GM12878 (cell line): ENCODE measurements at regions not wholly inside any gene's neighbourhood (a gene's known extent, or its start where the extent isn't known, plus 50 kb on each side); places are given as distances from the start of the nearest gene placed in this dataset.

Experiments
- ATAC-seq: fragments of 200-7000 bp; cut with Tn5 transposase; 3 replicates; pipeline ENCODE4 v1.9.1; 2020; ENCODE audit warnings: mild to moderate bottlenecking, moderate library complexity
- BruUV-seq: library from RNA; stranded (reverse); fragments of 400-500 nt; replicated peaks from 2 replicates; lab custom pipeline; 2021; lab: Mats Ljungman, UMichigan
- CTCF ChIA-PET: fragments of 300-600 bp; sonication (Branson Sonifier 250); formaldehyde crosslinking; extraction: SDS; loops from one replicate; lab custom pipeline; 2021; ENCODE audit warnings: inconsistent platforms; lab: Yijun Ruan, JAX
- POLR2A ChIA-PET: fragments of 350-600 bp; formaldehyde crosslinking; extraction: SDS; loops from one replicate; lab custom pipeline; 2021; ENCODE audit warnings: inconsistent platforms; lab: Charles Lee
- RAD21 ChIA-PET: fragments of 300-600 bp; sonication (Branson Sonifier 250); formaldehyde crosslinking; loops from one replicate; lab custom pipeline; 2023; ENCODE audit warnings: antibody characterized with exemption; ENCODE audit not compliant: unreplicated experiment; lab: Charles Lee
- SMC1A ChIA-PET: fragments of 300-600 bp; sonication (Branson Sonifier 250); formaldehyde crosslinking; loops from one replicate; lab custom pipeline; 2023; ENCODE audit not compliant: unreplicated experiment, uncharacterized antibody; lab: Charles Lee
- DNase-seq: peaks from one replicate; pipeline ENCODE4 v3.0.0-alpha.2; 2011; ENCODE audit warnings: low read depth, low spot score
- FAIRE-seq: peaks from 3 replicates; lab custom pipeline; 2011; peaks lifted over from hg19 to GRCh38; lab: Jason Lieb, UNC
- H2AFZ ChIP-seq: 2 replicates; pipeline ENCODE4 v1.6.0; 2011; ENCODE audit warnings: low read depth, low read length, control low read depth; ENCODE audit not compliant: control insufficient read depth
- H3K27ac ChIP-seq: 2 replicates; pipeline ENCODE4 v1.5.1; 2011; ENCODE audit warnings: control low read depth; ENCODE audit not compliant: control insufficient read depth, insufficient read depth
- H3K27me3 ChIP-seq, 2 experiments: replicated peaks in 1 of 2; 2 replicates each; pipeline versions ENCODE4 v1.6.0 to v1.6.1; 2011; ENCODE audit warnings: low read length in 1 of 2; ENCODE audit not compliant: control insufficient read depth in 2 of 2, insufficient read depth in 2 of 2
- H3K36me3 ChIP-seq, 2 experiments: 2 replicates each; pipeline ENCODE4 v1.5.1; 2011; ENCODE audit warnings: low read length in 1 of 2; ENCODE audit not compliant: control insufficient read depth in 2 of 2, insufficient read depth in 2 of 2
- H3K4me1 ChIP-seq: 2 replicates; pipeline ENCODE4 v1.6.1; 2011; ENCODE audit warnings: mild to moderate bottlenecking, low read length, moderate library complexity, mixed read lengths; ENCODE audit not compliant: control insufficient read depth, insufficient read depth
- H3K4me2 ChIP-seq: 2 replicates; pipeline ENCODE4 v1.6.0; 2011; ENCODE audit warnings: control low read depth; ENCODE audit not compliant: control insufficient read depth, insufficient read depth
- H3K4me3 ChIP-seq: fragments of 200-600 bp; sonication (generic); 2 replicates; pipeline ENCODE4 v1.5.1; 2016
- H3K79me2 ChIP-seq: 2 replicates; pipeline ENCODE4 v1.6.0; 2011; ENCODE audit warnings: low read length; ENCODE audit not compliant: control insufficient read depth, insufficient read depth
- H3K9ac ChIP-seq: 2 replicates; pipeline ENCODE4 v1.8.0; 2011; ENCODE audit warnings: low read length, control low read depth, mixed read lengths; ENCODE audit not compliant: control insufficient read depth, insufficient read depth
- H3K9me3 ChIP-seq: replicated peaks from 3 replicates; pipeline ENCODE4 v1.5.1; 2011; ENCODE audit warnings: mild to moderate bottlenecking, low read length; ENCODE audit not compliant: control insufficient read depth, insufficient read depth
- H4K20me1 ChIP-seq: 2 replicates; pipeline ENCODE4 v1.6.0; 2011; ENCODE audit not compliant: control insufficient read depth, insufficient read depth
- BACH1 ChIP-seq: fragments of 450-650 bp; IDR thresholded peaks from 2 replicates; pipeline ENCODE4 v1.6.1; 2017; ENCODE audit warnings: mild to moderate bottlenecking, borderline replicate concordance
- EED ChIP-seq: sonication (generic); IDR thresholded peaks from 2 replicates; pipeline ENCODE4 v1.6.1; 2016; ENCODE audit warnings: antibody characterized with exemption, low read depth
- HDAC2 ChIP-seq: fragments of 200-600 bp; sonication (generic); IDR thresholded peaks from 2 replicates; pipeline ENCODE4 v1.6.1; 2017
- PML ChIP-seq: IDR thresholded peaks from 2 replicates; pipeline ENCODE4 v1.6.1; 2012; ENCODE audit warnings: low read length, inconsistent platforms
- YBX1 ChIP-seq: fragments of 450-650 bp; IDR thresholded peaks from 2 replicates; pipeline ENCODE4 v1.6.1; 2016; ENCODE audit warnings: antibody characterized with exemption
- in situ Hi-C: fragments of 300-500 bp; cut with MboI; formaldehyde crosslinking; loops from 9 replicates; pipeline ENCODE4 v1.14.3; 2018; ENCODE audit warnings: mixed read lengths
- intact Hi-C: fragments of 100-400 bp; cut with micrococcal nuclease; formaldehyde crosslinking; loops from one replicate; pipeline ENCODE4 v1.14.2; 2022; ENCODE audit not compliant: unreplicated experiment
- TF ChIP-seq, protein P1 (sequence below): fragments of 450-650 bp; IDR thresholded peaks from 2 replicates; pipeline ENCODE4 v1.6.1; 2017; ENCODE audit warnings: mild to moderate bottlenecking
- TF ChIP-seq, protein P2 (sequence below): fragments of 450-650 bp; formaldehyde crosslinking; IDR thresholded peaks from 2 replicates; pipeline ENCODE4 v1.4.0; 2020; ENCODE audit warnings: mild to moderate bottlenecking, moderate library complexity

DNA sequence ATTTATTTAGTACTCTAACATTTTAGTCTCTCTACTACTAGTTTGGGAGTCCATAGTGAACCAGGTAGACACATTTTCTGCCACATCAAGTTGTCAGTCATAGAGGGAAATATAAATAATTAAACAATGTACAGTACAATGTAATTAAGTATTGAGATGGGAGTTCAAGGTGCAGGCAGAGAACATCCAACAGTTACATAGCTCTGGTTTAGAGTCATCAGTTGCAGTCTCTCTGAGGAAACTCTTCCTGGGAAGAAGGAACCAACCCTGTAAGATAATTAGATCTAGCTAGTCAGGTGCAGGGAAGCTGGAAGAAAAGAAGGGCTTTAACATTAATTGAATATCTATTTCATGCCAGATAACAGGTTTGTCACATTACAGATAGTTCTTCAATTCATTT lies 457.9 kb upstream of the DYNLRB2 start:
- Histone ChIP-seq H3K4me2 (no peak overlapping the region), H3K36me3 (no peaks in the 10 kb centered on the region), H2AFZ (no peak overlapping the region), H3K4me1 (no peaks in the 10 kb centered on the region), H3K27ac (no peak overlapping the region), H3K4me3 (no peak overlapping the region), H3K9me3 (no peaks in the 10 kb centered on the region), H3K27me3 (no peaks in the 10 kb centered on the region), H3K9ac (no peak overlapping the region), H3K79me2 (no peaks in the 10 kb centered on the region), H4K20me1 (no peaks in the 10 kb centered on the region)
- intact Hi-C loops (no loop called here), in situ Hi-C loops (no loop called here)
- no peak for DNase-seq
- FAIRE-seq = no peak
- POLR2A ChIA-PET = no interaction called here
- CTCF ChIA-PET = no interaction called here
- ATAC-seq = no peak
- BruUV-seq = no TSS peak
- SMC1A ChIA-PET = no interaction called here
- TF ChIP-seq PML = no peak
- TF ChIP-seq YBX1 = no peak
- no peak for TF ChIP-seq EED
- TF ChIP-seq BACH1 = no peak
- TF ChIP-seq, protein P1, sequence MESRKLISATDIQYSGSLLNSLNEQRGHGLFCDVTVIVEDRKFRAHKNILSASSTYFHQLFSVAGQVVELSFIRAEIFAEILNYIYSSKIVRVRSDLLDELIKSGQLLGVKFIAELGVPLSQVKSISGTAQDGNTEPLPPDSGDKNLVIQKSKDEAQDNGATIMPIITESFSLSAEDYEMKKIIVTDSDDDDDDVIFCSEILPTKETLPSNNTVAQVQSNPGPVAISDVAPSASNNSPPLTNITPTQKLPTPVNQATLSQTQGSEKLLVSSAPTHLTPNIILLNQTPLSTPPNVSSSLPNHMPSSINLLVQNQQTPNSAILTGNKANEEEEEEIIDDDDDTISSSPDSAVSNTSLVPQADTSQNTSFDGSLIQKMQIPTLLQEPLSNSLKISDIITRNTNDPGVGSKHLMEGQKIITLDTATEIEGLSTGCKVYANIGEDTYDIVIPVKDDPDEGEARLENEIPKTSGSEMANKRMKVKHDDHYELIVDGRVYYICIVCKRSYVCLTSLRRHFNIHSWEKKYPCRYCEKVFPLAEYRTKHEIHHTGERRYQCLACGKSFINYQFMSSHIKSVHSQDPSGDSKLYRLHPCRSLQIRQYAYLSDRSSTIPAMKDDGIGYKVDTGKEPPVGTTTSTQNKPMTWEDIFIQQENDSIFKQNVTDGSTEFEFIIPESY = no peak
- TF ChIP-seq, protein P2, sequence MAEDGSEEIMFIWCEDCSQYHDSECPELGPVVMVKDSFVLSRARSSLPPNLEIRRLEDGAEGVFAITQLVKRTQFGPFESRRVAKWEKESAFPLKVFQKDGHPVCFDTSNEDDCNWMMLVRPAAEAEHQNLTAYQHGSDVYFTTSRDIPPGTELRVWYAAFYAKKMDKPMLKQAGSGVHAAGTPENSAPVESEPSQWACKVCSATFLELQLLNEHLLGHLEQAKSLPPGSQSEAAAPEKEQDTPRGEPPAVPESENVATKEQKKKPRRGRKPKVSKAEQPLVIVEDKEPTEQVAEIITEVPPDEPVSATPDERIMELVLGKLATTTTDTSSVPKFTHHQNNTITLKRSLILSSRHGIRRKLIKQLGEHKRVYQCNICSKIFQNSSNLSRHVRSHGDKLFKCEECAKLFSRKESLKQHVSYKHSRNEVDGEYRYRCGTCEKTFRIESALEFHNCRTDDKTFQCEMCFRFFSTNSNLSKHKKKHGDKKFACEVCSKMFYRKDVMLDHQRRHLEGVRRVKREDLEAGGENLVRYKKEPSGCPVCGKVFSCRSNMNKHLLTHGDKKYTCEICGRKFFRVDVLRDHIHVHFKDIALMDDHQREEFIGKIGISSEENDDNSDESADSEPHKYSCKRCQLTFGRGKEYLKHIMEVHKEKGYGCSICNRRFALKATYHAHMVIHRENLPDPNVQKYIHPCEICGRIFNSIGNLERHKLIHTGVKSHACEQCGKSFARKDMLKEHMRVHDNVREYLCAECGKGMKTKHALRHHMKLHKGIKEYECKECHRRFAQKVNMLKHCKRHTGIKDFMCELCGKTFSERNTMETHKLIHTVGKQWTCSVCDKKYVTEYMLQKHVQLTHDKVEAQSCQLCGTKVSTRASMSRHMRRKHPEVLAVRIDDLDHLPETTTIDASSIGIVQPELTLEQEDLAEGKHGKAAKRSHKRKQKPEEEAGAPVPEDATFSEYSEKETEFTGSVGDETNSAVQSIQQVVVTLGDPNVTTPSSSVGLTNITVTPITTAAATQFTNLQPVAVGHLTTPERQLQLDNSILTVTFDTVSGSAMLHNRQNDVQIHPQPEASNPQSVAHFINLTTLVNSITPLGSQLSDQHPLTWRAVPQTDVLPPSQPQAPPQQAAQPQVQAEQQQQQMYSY (CRISPR knock-in tag) = no peak
- no peak for TF ChIP-seq HDAC2
- RAD21 ChIA-PET = no interaction called here
